ENCODE measurements at regions not wholly inside any gene's neighbourhood (a gene's known extent, or its start where the extent isn't known, plus 50 kb on each side); places are given as distances from the start of the nearest gene placed in this dataset.

DNA sequence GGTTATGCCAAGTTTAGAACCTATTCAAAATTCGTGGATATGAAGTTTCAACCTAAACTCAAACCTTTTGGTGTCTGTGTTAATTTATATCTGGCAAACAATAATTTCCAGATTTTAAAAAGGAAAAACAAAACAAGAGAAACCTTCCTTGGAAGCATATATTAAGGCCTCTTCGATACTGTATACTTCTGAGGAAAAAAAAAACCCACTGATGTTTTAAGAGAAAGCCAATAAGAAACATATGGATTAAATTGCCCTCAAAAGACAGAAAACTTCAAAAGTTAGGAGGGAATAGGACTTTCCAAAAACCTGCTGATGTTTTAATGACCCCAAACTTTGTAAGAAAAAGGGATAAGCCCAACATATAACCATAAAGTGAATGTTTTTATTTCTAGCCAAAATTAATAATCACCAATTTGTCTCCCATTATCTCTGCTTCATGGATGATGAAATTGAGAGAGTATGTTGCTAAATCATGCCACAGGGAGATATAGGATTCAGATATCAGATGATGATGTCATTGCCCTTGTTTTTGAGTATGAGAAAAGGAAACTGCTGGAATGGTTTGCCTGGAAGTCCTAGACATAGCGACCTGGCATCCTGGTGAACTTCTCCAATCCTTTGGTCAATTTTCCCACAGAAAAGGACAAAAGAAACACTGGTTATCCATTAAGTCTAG, 423.9 kb downstream of the DMRT2 start:
- TF ChIP-seq, protein P1, sequence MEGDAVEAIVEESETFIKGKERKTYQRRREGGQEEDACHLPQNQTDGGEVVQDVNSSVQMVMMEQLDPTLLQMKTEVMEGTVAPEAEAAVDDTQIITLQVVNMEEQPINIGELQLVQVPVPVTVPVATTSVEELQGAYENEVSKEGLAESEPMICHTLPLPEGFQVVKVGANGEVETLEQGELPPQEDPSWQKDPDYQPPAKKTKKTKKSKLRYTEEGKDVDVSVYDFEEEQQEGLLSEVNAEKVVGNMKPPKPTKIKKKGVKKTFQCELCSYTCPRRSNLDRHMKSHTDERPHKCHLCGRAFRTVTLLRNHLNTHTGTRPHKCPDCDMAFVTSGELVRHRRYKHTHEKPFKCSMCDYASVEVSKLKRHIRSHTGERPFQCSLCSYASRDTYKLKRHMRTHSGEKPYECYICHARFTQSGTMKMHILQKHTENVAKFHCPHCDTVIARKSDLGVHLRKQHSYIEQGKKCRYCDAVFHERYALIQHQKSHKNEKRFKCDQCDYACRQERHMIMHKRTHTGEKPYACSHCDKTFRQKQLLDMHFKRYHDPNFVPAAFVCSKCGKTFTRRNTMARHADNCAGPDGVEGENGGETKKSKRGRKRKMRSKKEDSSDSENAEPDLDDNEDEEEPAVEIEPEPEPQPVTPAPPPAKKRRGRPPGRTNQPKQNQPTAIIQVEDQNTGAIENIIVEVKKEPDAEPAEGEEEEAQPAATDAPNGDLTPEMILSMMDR (IDR thresholded peaks at IDR 0.05): no peak
- TF ChIP-seq, protein P2, sequence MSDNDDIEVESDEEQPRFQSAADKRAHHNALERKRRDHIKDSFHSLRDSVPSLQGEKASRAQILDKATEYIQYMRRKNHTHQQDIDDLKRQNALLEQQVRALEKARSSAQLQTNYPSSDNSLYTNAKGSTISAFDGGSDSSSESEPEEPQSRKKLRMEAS (IDR thresholded peaks at IDR 0.05; ENCODE audit: low read depth): no peak
- TF ChIP-seq RCOR1 (IDR thresholded peaks at IDR 0.05; ENCODE audit: low read length): no peak
- no peak for TF ChIP-seq POLR2AphosphoS5 (IDR thresholded peaks at IDR 0.05; ENCODE audit: low read depth, low read length)
